ENCODE measurements at regions not wholly inside any gene's neighbourhood (a gene's known extent, or its start where the extent isn't known, plus 50 kb on each side); places are given as distances from the start of the nearest gene placed in this dataset.

- no peak for DNase-seq
These were observed 141.5 kb upstream of the EEPD1 start for GRCh38 chr7:36011588-36011965.

GRCh38 chr7:36013246-36014014, 139.6 kb upstream of the EEPD1 start:
- DNase-seq: no peak

GRCh38 chr7:36014961-36015360, 138.1 kb upstream of the EEPD1 start:
- no peak for DNase-seq

GRCh38 chr7:36015733-36016132, 137.3 kb upstream of the EEPD1 start:
- DNase-seq: no peak

- DNase-seq: no peak
These were observed 136.4 kb upstream of the EEPD1 start for GRCh38 chr7:36016648-36017047.

- DNase-seq: no peak
These were observed 135.9 kb upstream of the EEPD1 start for GRCh38 chr7:36017111-36017510.

GRCh38 chr7:36018816-36019484, 134.1 kb upstream of the EEPD1 start:
- no peak for DNase-seq

- no peak for DNase-seq
These were observed 133.5 kb upstream of the EEPD1 start for GRCh38 chr7:36019538-36019937.

GRCh38 chr7:36019980-36020379, 133.1 kb upstream of the EEPD1 start:
- DNase-seq: no peak

- DNase-seq: peak; percentile 16
These were observed 131.7 kb upstream of the EEPD1 start for GRCh38 chr7:36021367-36021766.

GRCh38 chr7:36021917-36022550, 131.0 kb upstream of the EEPD1 start:
- no peak for DNase-seq

- no peak for DNase-seq
These were observed 130.0 kb upstream of the EEPD1 start for GRCh38 chr7:36023033-36023560.

- DNase-seq: no peak
These were observed 127.9 kb upstream of the EEPD1 start for GRCh38 chr7:36025190-36025589.

GRCh38 chr7:36029311-36029710, 123.7 kb upstream of the EEPD1 start:
- no peak for DNase-seq

- no peak for DNase-seq
These were observed 123.1 kb upstream of the EEPD1 start for GRCh38 chr7:36029853-36030515.

- no peak for DNase-seq
These were observed 120.7 kb upstream of the EEPD1 start for GRCh38 chr7:36032361-36032818.

- no peak for DNase-seq
These were observed 119.0 kb upstream of the EEPD1 start for GRCh38 chr7:36034020-36034419.

GRCh38 chr7:36035186-36035585, 117.9 kb upstream of the EEPD1 start:
- no peak for DNase-seq

- no peak for DNase-seq
These were observed 116.5 kb upstream of the EEPD1 start for GRCh38 chr7:36036590-36036989.

- DNase-seq: peak; percentile 30
These were observed 115.9 kb upstream of the EEPD1 start for GRCh38 chr7:36037121-36037662.

- DNase-seq: no peak
These were observed 114.9 kb upstream of the EEPD1 start for GRCh38 chr7:36038063-36038721.

GRCh38 chr7:36039243-36039642, 113.8 kb upstream of the EEPD1 start:
- no peak for DNase-seq
